ENCODE measurements at regions not wholly inside any gene's neighbourhood (a gene's known extent, or its start where the extent isn't known, plus 50 kb on each side); places are given as distances from the start of the nearest gene placed in this dataset.

DNA sequence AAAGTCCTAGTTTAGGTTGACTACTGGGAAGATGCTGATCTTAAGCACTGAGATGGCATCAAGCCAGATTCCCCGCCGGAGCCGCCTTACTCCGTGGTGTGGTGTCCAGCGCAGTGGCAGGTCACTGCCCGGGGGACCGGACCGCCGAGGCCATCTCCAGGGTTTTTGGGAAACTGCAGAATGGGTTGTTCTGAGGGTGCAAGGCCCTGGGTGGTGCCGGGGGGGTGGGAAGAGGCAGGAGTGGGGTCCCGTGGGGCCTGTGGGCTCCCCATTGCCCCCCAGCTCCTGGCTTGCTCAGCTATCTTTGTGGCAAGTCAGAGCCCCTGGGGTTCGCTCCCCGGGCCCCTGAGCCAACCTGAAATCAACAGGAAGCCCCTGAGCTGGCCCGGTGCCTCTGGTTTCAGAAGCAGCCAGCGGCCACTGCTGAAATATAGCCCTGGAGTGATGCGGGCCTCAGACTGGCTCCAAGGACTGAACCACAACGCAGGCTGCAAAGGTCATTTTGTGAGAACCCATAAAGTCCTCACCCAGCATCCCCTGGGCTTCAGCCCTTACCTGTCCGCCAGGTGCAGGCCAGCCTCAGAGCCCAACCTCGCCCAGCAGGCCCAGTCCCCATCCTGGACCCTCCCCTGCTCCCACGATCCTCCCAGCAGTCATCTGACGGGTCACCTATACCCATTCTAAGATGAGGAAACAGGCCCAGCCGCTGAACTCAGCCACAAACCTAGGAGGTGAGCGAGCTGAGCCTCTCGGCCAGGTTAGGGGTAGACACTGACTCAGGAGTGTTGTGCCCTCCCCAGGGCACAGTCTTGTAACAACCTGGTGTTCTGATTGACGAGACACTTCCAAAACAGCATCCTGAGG lies 102.7 kb downstream of the PDGFA start:
- Histone ChIP-seq H3K4me1 (no peaks in the 10 kb centered on the region), H3K36me3 (no peaks in the 10 kb centered on the region), H3K27ac (no peak overlapping the region), H3K9me3 (peaks cover 0 to 24% (median 12%) of the 10 kb centered on the region in 11 donors), H3K4me3 (no peak overlapping the region), H3K27me3 (peaks cover 0 to 16% (median 1%) of the 10 kb centered on the region in 7 donors)
- no peak for DNase-seq
- TF ChIP-seq, protein P1, sequence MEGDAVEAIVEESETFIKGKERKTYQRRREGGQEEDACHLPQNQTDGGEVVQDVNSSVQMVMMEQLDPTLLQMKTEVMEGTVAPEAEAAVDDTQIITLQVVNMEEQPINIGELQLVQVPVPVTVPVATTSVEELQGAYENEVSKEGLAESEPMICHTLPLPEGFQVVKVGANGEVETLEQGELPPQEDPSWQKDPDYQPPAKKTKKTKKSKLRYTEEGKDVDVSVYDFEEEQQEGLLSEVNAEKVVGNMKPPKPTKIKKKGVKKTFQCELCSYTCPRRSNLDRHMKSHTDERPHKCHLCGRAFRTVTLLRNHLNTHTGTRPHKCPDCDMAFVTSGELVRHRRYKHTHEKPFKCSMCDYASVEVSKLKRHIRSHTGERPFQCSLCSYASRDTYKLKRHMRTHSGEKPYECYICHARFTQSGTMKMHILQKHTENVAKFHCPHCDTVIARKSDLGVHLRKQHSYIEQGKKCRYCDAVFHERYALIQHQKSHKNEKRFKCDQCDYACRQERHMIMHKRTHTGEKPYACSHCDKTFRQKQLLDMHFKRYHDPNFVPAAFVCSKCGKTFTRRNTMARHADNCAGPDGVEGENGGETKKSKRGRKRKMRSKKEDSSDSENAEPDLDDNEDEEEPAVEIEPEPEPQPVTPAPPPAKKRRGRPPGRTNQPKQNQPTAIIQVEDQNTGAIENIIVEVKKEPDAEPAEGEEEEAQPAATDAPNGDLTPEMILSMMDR (IDR thresholded peaks at IDR 0.05) = no peak
- 92% methylated on average over 25 of the region's 25 CpGs for WGBS, 2 donors
- intact Hi-C loops (cut with DNase I) = no loop called here
- ATAC-seq = no peak

DNA sequence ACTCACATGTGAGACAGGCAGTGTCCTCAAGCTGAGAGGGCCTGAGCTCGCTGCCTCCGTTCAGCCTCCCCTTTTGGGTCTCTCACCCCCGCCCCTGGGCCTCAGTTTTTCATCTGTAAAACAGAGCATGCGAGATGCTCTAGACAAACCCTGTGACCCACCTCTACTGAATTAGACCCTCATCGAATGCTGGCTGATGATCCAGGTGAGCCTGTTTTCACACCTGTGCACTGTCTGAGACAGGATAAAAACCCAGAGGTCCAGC lies 102.1 kb downstream of the PDGFA start:
- no peaks in the 10 kb centered on the region for H3K4me1 ChIP-seq
- no peak for ATAC-seq
- intact Hi-C loops (cut with DNase I) = no loop called here

DNA sequence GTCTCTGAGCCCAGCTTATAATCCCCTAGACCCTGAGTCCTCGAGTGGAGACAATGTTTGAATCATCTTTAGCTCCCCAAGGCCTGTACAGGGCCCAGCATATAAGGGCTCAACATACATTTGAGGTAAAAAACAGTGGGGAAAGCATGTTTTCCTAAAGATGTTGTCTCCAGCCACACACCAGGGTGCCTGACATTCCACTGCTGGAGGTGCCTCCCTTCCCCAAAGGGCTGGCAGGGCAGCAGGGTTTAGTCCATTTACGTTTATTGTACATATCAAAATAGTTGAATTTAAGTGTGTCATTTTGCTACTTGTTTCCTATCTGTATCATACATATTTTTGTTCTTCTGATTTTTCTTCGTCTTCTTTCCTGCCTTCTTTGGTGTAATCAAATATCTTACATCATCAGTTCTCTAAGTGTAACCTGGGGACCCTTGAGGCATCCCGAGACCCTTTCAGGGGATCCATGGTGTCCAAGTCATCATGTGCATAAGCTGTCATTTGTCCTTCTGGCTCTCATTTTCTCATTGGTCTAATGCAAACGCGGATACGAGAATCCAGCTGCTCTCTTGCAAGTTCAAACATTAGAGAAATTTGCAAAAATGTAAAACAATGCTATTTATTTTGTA lies 101.6 kb downstream of the PDGFA start:
- H3K36me3 ChIP-seq = no peaks in the 10 kb centered on the region
- ATAC-seq = no peak
- no peak overlapping the region for H3K27ac ChIP-seq
- no peak overlapping the region for H3K4me3 ChIP-seq
- intact Hi-C loops (cut with DNase I) = no loop called here
- no peaks in the 10 kb centered on the region for H3K4me1 ChIP-seq
- no peak for DNase-seq
- peaks cover 0 to 24% (median 12%) of the 10 kb centered on the region in 11 donors for H3K9me3 ChIP-seq
- H3K27me3 ChIP-seq = peaks cover 0 to 21% (median 0%) of the 10 kb centered on the region in 7 donors
- TF ChIP-seq, protein P1 (IDR thresholded peaks at IDR 0.05) = no peak
- 91 to 95% methylated on average over 7 of the region's 7 CpGs for WGBS, 2 donors

More for the DNA sequence above, 102.1 kb downstream of the PDGFA start:
- DNase-seq = no peak
- TF ChIP-seq, protein P1 (IDR thresholded peaks at IDR 0.05) = no peak
- Histone ChIP-seq H3K9me3 (peaks cover 0 to 24% (median 12%) of the 10 kb centered on the region in 11 donors), H3K27ac (no peak overlapping the region), H3K4me3 (no peak overlapping the region), H3K27me3 (peaks cover 0 to 20% (median 0%) of the 10 kb centered on the region in 7 donors), H3K36me3 (no peaks in the 10 kb centered on the region)
- 94 to 99% methylated on average over 5 of the region's 5 CpGs for WGBS, 2 donors

DNA sequence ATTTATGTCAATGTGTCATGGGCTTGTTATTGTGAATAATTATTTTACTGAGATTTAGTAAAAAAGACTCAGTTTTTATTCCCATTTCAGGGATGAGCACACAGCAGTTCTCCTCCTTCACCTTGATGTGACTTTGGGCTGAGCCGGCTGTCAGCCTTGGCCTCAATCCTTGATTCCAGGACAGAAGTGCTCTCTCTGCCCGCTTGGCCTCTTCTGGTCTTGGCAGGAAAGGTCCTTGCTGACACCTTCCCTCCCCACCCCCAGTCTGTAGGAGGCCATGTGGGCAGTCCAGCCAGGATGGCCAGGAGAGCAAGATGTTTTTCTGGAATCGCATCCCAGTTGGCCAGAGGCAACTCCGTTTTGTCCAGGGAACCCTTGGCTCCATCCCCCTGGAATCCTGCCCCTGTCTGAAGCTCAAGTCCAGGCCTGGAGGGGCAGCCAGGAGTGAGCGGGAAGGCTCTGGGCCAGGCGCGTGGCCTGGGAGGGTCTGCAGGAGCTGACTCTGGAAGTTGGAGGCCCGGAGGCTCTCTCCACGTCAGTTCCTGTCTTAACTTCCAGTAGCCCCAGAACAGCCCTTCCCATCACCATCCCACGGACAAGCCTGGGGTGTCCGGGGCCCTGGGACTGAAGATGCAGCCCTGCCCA lies 100.9 kb downstream of the PDGFA start:
- DNase-seq = no peak
- H3K27ac ChIP-seq = no peak overlapping the region

More for the DNA sequence above, 100.9 kb downstream of the PDGFA start:
- Histone ChIP-seq H3K9me3 (peaks cover 0 to 24% (median 12%) of the 10 kb centered on the region in 11 donors), H3K36me3 (no peaks in the 10 kb centered on the region), H3K4me1 (no peaks in the 10 kb centered on the region), H3K4me3 (no peak overlapping the region), H3K27me3 (peaks cover 0 to 21% (median 0%) of the 10 kb centered on the region in 7 donors)
- TF ChIP-seq, protein P1 (IDR thresholded peaks at IDR 0.05) = no peak
- peak in 3 of 8 donors; percentile 22 to 32 (median 27) for ATAC-seq
- WGBS, 2 donors = 54 to 67% methylated on average over 11 of the region's 11 CpGs
- intact Hi-C loops (cut with DNase I) = no loop called here

Measured in heart right ventricle (tissue), 16 donors.